ENCODE measurements at regions not wholly inside any gene's neighbourhood (a gene's known extent, or its start where the extent isn't known, plus 50 kb on each side); places are given as distances from the start of the nearest gene placed in this dataset.

DNA sequence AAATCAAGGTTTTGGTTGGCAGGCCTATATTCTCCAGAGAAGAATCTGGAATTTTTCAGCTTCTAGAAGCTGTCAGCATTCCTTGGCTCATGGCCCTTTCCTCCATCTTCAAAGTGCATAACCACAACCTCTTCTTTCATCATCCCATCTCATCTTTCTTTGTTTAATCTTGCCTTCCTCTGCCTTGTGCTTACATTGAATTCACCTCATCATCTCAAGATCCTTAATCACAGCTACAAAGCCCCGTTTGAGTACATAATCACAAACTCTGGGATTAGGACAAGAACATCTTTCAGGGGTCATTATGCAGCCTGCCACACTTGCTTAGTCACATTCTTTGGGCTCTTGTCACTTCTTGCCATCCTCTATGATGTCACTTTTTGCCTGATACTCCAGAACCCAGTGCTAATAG, 130.3 kb downstream of the FOXD1 start:
- Histone ChIP-seq H3K4ac (ENCODE audit: low read depth, low read length) (no peak overlapping the region), H4K91ac (ENCODE audit: insufficient read length, low read depth, low read length) (no peak overlapping the region), H3K27me3 (ENCODE audit: insufficient read depth, low read length) (no peaks in the 10 kb centered on the region; the same call in 1 of the 2 replicates), H2BK15ac (ENCODE audit: low read depth, low read length) (no peak overlapping the region), H2AFZ (ENCODE audit: low read length) (no peak overlapping the region), H4K8ac (replicated peaks; ENCODE audit: insufficient read length, low read depth, low read length) (no peak overlapping the region), H3K23ac (ENCODE audit: insufficient read length, low read depth, low read length) (no peak overlapping the region), H3K4me1 (ENCODE audit: insufficient read depth, low read length) (peaks cover 5% of the 10 kb centered on the region; the same call in 1 of the 2 replicates), H2BK12ac (ENCODE audit: insufficient read length, low read depth, low read length) (no peak overlapping the region), H3K56ac (ENCODE audit: insufficient read length, low read depth, low read length) (no peak overlapping the region), H3K14ac (ENCODE audit: insufficient read depth, low read length) (no peak overlapping the region), H3K23me2 (ENCODE audit: insufficient read length, low read depth, low read length, poor library complexity, severe bottlenecking) (no peaks in the 10 kb centered on the region), H3K79me2 (ENCODE audit: insufficient read depth, low read length) (no peaks in the 10 kb centered on the region), H2BK120ac (ENCODE audit: low read depth, low read length, poor library complexity, severe bottlenecking) (no peak overlapping the region), H3K9me3 (ENCODE audit: control insufficient read depth, low read depth, low read length) (no peaks in the 10 kb centered on the region), H2AK5ac (ENCODE audit: insufficient read length, low read length) (no peak overlapping the region), H4K20me1 (ENCODE audit: control insufficient read depth, insufficient read depth, insufficient read length) (no peaks in the 10 kb centered on the region), H2BK5ac (ENCODE audit: insufficient read length, low read length) (no peak overlapping the region), H3K79me1 (ENCODE audit: insufficient read depth, low read depth, low read length, poor library complexity, severe bottlenecking) (no peaks in the 10 kb centered on the region), H3T11ph (ENCODE audit: low read length) (no peak overlapping the region), H3K4me2 (ENCODE audit: insufficient read depth, insufficient read length, low read length) (no peak overlapping the region), H3K9ac (ENCODE audit: extremely low read depth, insufficient read length, low read length) (no peak overlapping the region), H3K27ac (ENCODE audit: insufficient read length, low read depth, low read length) (no peak overlapping the region), H3K18ac (ENCODE audit: insufficient read length, low read depth, low read length) (no peak overlapping the region), H4K5ac (ENCODE audit: insufficient read length, low read depth, low read length) (no peak overlapping the region), H2BK20ac (ENCODE audit: low read depth, low read length, poor library complexity, severe bottlenecking) (no peak overlapping the region)
- DNase-seq = no peak
- Mint-ChIP-seq H3K36me3 (ENCODE audit: insufficient read depth in 1 of 3, low read depth in 3 of 3) (no peaks in the 10 kb centered on the region), H3K4me1 (peaks cover 11% of the 10 kb centered on the region in 2 experiments), H3K27ac (no peak overlapping the region), H3K27me3 (ENCODE audit: low read depth) (peaks cover 19% of the 10 kb centered on the region), H3K4me3 (no peak overlapping the region), H3K9me3 (no peaks in the 10 kb centered on the region)
- WGBS (ENCODE audit: extremely low coverage, insufficient read length, low lambda C conversion rate) = no CpG with 5 or more reads among the region's 1 CpG
- TF ChIP-seq, protein P1, sequence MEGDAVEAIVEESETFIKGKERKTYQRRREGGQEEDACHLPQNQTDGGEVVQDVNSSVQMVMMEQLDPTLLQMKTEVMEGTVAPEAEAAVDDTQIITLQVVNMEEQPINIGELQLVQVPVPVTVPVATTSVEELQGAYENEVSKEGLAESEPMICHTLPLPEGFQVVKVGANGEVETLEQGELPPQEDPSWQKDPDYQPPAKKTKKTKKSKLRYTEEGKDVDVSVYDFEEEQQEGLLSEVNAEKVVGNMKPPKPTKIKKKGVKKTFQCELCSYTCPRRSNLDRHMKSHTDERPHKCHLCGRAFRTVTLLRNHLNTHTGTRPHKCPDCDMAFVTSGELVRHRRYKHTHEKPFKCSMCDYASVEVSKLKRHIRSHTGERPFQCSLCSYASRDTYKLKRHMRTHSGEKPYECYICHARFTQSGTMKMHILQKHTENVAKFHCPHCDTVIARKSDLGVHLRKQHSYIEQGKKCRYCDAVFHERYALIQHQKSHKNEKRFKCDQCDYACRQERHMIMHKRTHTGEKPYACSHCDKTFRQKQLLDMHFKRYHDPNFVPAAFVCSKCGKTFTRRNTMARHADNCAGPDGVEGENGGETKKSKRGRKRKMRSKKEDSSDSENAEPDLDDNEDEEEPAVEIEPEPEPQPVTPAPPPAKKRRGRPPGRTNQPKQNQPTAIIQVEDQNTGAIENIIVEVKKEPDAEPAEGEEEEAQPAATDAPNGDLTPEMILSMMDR (conservative IDR thresholded peaks at IDR 0.05) = no peak

Measured in H9 (cell line).